HG02981 (cell line): ENCODE measurements at regions not wholly inside any gene's neighbourhood (a gene's known extent, or its start where the extent isn't known, plus 50 kb on each side); places are given as distances from the start of the nearest gene placed in this dataset.

Experiments
- ATAC-seq: cut with Tn5 transposase; IDR thresholded peaks from one replicate; pipeline ENCODE4 v1.9.1; 2021; ENCODE audit warnings: mild to moderate bottlenecking, moderate library complexity; ENCODE audit not compliant: unreplicated experiment

DNA sequence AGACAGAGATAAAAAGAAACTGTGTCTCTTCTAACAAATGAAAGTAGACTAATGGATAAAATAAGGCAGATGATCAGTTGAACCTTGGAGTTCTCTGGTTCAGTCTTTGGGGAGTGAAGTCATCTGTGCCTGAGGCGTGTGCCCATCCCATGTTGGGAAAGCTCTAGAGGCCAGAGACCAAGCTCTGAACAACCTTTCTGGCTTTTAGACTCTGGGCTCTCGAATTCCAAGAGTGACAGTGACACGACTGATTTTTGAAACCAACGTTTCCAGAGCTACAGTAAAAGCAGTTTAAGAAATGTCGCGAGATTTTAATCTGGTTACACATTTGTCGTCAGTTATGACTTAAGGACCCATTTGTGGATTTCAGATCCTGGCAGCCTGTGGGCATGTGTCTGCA lies 83.7 kb upstream of the APCDD1 start:
- ATAC-seq, result no peak

DNA sequence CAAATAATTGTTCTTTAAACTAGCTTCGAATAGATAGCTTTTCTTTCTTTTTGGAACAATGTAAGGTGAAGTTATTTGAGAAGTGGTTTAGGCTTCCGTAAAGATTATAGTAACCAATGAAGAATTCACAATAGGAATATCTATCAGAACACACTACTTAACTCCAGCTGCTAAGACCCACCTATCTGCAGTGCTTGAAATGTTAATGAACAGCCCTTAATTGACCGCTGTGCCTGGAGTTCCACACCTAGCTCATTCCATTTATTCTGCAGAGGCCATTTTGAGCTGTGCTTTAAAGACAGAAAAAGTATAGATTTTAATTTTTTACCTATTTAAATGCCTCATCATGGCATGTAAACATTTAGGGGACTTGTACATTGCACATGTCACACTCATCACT lies 83.3 kb upstream of the APCDD1 start:
- ATAC-seq, result no peak

DNA sequence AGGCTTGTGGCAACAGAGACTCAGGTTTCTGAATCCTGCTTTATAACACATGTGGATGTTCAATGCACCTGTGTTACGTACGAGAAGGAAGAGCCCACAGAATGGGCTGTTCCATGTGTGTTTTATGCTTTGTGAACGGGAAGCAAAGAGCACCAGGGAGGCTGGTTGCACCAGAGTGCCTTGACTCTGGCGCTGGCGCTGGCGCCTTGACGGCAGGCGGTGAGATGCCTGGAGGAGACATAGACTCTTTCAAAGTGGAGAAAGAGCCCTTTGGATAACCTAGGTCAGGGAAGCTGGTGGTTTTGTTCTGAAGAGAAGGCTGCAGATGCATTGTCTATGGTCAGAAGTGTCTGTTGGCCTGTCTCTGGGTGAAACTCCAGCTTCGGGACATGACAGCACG lies 80.2 kb upstream of the APCDD1 start:
- no peak for ATAC-seq

DNA sequence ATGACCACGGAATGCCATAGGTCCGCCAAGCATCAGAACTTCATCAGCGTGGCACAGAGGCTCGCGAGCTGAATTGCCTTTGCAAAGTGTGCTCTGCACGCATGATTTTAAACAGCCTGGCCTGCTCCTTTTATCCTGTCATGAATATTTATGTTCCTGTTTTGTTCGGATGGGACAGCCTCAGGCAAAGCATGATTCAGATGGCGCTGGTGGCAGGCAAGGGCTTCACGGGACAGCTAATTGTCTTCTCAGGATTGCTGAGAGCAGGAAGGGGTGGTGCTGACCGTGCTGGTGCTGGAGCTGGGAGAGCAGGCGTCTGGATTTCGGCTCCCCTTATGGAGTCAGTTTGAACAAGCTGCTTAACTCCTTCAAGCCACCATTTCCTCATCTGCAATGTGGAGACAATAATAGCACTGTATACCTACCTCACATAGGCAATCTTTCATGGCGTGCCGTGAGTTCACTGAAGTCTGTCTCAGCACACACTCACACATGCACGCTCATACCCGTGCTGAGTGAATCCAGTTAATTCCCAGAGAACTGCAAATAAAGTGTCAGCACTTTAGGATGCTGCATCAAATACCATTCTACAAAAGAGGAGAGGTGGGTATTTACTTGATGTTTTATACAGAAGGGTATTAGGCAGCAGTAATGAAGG lies 79.7 kb upstream of the APCDD1 start:
- no peak for ATAC-seq

DNA sequence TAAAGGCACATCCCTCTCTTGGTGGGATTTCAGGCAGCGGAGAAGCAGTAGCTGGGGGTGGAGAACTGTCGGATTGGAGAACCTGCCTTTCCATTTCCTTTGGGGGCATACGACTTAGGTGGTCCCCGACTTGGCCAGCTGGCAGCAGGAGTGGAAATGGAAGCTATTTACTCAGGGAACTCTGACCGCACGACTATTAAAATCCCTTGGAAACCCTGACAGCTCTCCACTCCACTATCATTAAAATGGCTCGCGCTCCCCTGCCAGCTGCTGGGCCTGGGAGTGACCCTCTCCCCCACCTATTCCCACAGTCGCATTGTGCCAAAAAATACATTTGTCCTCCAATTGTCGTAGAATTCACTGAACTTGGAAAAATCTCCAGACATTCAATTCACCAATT lies 77.7 kb upstream of the APCDD1 start:
- no peak for ATAC-seq

DNA sequence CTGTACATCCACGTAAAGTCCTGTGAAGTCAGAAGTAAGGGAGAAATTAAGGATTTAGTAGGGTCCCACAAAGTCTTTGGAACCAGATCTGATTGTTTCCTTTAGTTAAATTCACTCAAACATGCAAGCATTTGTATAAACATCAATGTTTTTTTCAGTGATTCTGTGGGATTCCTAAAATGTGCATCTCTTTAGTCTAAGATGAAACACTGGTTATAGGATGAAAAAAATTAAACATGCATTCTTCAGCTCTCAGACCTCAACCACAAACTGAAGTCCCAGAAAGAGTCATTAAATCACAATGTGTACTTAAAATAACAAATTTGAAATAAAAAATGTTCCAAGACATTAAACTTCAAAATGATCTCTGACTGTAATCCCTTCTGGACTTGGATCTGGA lies 76.5 kb upstream of the APCDD1 start:
- ATAC-seq, result no peak

DNA sequence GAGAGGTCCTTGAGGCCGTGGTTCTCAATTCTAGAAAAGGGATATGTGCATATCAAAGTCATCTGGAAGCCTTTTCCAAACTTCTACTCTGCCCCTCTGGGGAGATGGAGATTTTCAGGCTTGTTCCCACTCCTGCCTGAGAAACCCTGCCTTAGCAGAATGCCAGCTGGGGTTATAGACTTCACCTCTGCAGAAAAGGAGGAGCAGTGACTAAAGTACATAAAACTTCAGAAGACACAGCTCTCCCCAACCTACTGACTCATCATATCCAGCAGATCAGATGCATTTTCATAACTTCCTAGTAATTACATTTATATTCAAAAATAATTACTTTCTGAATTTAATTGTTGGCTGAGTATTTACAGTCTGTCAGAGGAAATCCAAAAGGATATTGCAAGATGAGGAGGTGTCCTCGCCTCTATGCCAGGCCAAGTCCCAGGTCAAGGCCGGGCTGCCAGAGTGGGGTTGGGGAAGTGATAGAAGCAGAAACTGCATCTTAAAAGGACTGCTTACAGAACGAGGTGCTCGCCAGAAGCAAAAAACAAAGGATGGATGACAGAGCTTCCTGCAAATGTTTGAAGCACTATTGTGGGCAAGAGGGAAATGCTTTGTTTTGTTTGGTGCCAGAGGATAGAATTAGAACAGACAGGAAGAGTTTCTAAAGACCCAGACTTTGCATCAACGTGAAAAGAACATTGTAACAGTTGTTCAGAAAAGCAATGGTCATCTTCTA lies 75.6 kb upstream of the APCDD1 start:
- ATAC-seq, result no peak

DNA sequence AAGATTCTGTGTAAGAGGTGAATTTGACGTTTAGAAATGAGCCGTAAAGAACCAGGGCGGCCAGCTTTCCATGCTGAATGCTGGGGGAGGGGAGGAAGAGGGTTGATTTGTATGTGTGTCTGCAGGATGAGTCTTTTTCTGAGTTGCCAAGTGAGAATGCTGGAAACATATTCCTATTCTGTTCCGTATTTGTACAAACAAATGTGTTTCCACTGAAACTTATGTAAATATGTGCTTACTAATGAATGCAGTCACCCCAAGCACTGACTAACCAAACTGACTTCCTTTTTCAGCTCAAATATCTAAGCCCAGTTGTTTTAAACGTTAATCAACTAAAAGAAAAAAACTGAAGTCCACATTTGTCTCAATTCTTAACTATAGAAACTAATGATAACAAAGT lies 74.9 kb upstream of the APCDD1 start:
- ATAC-seq, result no peak

DNA sequence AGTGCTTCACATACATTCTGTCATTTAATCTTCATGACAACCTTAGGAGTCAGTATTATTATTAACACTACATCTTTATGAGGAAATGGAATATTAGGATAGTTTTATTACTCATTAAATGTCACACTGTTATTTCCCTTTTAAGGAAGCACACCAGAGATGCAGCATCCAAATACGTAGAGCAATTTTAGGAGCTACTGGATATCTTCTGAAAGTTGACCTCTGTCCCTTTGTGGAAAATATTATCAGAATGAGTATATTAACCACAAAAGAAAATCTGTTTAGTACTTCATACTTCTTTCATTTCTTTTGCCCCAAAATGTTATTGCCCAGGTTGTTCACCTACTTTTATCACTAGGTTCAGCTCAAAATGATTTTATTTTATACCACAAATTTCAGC lies 72.9 kb upstream of the APCDD1 start:
- no peak for ATAC-seq

DNA sequence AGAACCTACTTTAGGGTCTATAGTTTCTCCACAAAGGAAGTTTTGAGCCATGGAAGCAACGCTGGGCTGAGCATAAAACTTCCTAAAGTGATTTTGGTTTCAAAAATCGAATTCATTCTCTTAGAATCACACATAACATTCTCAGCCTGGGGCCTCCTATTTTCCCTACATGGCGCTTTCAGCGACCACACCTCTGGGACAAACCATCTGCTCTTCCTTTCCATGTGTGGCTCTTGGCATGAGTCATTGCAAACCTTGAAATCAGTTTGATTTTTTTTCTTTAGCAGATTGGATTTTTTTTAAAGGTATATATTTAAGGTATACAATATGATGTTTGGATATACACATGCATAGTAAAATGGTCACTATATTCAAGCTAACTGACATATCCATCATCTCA lies 72.5 kb upstream of the APCDD1 start:
- ATAC-seq, result no peak

DNA sequence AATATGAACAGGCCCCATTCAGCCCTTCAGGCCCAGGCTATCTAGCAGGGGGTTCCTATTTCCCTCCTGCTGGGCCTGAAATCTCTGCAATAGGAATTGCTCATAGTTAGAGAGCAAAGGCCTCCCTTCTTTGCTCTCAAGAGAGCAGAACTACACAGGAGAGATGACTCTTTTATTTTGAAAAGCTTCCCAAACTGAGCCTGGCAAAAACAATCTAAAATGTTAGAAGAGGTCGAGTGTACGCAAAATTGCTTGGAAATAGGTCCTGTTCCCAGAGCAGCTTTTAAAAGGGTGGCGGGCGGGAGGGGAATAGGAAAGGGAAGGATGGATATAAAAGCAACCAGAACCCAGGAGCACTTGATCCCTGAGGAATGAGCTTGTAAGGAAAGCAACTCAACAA lies 68.4 kb upstream of the APCDD1 start:
- no peak for ATAC-seq

DNA sequence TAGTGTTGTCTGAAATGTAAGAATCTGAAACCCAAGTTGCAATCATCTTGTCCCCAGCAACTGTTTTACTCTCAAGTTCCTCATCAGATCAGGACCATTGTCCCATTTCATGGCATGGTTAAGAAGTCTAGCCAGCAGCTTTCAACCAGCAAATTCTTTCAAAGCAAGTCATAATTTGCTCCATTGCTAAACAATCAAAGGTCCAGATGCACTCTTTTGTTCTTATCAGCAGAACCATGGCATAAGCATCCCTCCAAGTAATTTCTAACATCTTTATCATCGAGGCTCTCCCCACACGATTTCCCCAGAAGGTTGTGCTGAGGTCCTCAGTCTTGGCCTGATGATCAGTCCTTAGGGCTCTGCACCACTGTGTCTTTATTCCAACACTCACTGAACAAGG lies 67.5 kb upstream of the APCDD1 start:
- no peak for ATAC-seq

DNA sequence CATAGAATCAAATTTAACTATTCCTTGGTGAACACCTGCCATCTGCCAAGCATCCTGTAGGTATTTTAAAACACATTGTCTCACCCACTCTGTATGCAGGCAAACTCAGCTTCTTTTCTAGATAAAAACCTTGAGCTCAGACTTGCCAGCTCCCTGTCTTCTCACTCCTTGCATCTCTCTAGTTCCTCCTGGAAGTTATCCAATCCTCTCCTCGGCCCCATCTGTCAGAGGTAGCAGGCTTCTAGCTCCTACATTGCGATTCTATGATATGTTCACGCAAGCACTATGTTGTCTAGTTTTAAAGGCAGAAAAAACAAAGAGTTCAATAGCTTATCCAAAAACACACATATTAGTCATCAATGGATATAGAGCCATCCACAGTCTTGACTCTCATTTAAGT lies 67.0 kb upstream of the APCDD1 start:
- ATAC-seq, result no peak

DNA sequence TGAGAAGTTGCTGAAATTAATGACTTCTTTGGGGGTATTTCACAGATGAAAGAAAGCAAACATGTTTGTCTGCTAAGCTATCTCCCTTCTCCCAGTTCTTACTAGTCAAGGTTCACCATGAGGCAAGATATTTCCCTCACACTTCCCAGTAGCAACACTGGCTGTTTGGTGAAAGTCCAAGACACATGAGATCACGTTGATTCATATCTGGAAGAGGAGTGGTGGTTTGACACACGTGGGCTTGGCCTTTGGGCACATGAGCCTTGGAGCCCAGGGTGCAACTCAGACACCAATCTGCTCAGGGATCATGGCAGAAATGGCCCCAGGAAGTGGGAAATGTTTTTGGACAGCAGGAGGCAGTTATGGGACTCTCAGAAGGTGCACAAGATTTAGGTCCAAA lies 66.1 kb upstream of the APCDD1 start:
- no peak for ATAC-seq

DNA sequence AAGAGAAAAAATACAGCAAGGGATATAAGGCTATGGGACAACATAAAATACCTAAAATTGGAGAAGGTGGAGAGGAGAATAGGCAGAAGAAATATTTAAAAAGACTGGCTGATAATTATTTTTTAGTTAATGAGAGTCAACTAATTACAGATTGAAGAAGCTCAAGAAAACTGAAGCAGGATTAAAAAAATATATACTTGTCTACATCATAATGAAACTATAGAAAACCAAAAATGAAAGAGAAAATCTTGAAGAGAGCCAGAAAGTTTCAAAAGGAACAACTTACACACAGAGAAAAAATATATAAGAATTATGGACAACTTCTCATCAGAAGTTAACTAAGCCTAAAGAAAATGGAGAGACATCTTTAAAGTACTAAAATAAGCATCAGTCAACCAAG lies 62.9 kb upstream of the APCDD1 start:
- ATAC-seq, result peak; percentile 76

DNA sequence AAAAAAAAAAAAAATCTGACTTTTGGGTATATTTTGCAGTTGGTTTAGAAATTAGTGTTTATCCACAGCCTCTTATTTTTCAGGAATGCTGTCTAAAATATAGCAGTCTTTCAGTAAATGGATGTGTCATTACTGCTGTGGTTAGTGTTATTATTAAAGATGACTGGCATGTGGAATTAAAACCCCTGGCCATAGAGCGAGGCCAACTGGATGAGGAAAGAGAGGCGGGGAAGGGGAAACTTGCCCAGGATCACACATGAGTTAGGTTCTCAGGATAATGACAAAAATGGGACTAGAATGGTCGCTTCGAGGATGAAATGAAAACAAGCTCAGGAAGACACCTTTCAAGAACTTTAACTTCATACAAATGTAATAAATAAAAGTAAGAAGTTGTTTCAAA lies 57.4 kb upstream of the APCDD1 start:
- ATAC-seq, result no peak

DNA sequence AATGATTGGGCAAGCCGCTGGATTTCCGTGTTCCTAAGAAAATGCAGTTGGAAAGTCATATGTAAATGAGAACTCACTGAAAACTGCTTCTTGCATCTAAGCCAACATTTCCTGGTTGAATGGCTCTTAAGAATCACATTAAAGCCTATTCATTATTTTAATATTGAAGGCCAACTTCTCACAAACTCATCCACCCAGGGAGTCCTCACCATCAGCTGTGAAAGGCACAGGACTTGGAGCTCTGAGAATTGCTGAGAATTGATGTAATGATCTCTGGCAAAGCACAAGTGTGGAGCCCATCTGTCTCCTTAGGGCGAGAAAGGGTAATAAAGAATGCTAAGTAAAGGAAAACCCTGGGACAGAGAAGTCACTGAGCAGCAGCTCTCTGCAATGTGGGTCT lies 55.9 kb upstream of the APCDD1 start:
- no peak for ATAC-seq

DNA sequence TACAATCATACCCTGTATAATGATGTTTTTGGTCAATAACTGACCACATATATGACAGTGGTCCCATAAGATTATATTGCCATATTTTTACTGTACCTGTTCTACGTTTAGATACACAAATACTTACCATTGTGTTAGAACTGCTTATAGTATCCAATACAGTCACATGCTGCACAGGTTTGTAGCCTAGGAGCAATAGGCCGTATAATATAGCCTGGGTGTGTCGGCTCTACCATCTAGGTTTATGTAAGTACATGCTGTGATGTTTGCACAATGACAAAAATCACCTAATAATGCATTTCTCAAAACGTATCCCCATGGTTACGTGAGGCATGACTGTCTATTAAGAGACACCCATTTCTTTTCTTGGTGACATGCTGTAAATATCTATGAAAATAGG lies 55.0 kb upstream of the APCDD1 start:
- no peak for ATAC-seq

DNA sequence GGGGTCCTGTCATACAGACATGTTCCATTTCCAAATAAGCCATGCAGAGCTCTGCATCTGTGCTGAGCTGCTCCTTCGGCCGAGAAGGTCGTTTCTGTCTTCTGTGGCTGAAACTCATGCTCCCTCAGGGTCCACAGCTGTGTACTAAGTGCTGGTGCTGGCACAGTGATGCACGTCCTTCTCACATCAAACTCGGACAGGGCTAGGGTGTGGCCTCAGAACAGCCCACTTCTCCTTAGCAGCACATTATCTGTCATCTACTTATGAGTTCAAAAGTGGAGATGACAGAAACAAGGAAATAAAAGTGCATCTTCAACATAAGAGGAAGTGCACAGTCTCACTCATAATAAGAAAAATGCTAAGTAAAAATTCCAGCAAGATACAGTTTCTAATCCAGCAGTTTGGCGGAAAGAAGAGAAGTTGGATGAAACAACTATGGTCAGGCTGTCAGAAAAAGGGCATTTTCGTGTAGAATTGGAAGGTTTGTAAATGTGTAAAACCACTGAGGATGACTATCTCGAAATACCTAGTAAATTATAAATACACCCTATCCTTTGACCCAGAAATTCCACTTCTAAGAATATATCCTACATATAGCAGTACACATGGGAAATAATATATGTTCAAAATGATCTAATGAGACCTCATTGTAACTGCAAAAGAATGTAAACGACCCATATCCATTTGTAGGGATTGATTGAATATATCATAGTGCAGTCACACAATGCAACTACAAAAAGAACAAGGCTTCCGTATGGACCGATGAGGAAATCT lies 53.7 kb upstream of the APCDD1 start:
- no peak for ATAC-seq

DNA sequence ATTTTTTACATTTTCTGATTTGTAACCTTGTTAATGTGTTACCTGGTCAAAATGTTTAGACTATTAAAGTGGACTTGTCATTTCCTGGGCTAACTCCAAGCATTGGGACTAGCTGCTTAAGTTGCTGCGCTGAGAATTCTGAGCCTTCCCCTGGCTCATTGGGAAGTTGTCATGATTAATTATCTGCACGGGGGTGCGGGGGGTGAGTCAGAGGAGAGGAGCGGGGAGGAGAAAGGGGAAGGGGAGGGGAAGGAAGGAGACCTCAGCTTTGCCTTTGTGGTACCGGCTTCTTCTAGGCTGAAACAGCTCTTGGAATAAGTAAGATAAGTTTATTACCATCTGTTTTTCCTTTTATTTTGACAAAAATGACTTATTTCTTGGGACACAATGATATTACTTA lies 52.9 kb upstream of the APCDD1 start:
- no peak for ATAC-seq

DNA sequence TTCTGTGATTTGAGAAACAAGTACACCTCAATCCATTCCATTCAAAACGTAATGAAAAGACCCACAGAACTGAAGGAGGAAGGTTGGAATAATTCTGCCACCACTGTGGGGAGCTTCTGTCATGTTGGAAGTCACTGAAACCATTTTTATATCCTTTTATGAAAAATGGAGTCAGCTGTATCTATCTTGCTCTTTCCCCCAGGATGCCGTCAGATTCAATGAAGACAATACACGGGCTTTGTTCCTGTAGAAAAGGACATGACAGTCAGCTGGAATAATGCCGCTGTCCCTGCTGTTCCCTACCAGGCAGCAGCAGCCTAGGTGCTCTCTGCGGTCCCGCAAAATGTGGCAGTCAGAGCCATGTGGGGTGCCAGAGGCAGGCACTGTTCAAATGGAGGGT lies 52.5 kb upstream of the APCDD1 start:
- ATAC-seq, result no peak

DNA sequence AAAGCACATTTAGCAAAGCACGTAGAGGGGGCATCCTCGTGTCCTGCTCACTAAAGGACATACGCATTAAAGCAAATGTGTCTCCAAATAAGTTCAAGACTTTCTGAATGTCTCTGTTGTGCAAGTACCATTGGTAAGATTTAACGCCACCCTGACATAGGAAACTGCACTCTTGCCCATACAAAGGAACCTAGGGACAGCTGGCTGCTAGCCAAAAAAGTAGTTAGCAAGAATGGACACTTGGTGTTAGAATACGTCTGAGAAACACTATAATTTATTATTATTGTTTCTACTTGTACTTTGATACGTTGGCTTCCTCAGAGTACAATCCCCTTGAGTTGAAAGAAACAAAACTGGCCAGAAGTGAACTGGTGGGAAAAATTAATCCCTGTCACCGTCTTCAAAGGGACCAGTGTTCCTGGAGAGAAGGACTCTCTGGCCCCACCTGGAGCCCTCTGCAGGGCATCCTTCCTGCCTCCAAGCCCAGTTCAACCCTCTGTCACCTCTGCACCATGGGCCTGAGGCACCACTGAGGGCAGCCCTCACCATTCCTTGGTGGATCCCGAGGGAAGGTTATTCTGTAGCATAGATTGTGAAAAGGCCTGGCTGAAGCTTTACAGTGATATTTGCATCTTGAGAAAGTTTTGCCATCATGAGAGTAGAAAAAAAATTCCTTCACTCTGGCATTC lies 51.4 kb upstream of the APCDD1 start:
- no peak for ATAC-seq
